NCI-H2196 treated with DMSO at 0.1 percent for 48 hours (cell line): ENCODE measurements at regions not wholly inside any gene's neighbourhood (a gene's known extent, or its start where the extent isn't known, plus 50 kb on each side); places are given as distances from the start of the nearest gene placed in this dataset.

ENCODE experiments used
- DNase-seq: peaks from one replicate; lab custom pipeline; 2025; ENCODE audit not compliant: unreplicated experiment; lab: John Stamatoyannopoulos, UW

DNA sequence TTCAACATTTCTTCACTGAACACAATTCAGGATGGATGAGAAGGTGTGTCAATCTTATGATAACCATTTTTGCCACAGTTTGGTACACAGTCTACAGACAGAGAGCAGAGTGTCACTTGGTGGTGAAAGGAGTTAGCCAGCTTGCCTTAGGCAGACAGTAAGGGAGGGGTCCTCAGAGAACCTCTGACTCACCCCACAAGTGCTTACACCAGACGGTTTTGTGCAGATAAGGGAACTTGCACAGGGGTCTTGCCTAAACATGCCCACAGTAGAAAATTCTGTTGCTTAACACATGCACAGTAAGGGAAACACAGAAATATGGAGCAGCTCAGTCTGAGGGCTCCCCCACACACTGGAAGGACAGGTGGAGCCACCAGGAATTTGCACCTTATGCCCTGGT is 204.5 kb upstream of the CDH8 start:
- DNase-seq = no peak

DNA sequence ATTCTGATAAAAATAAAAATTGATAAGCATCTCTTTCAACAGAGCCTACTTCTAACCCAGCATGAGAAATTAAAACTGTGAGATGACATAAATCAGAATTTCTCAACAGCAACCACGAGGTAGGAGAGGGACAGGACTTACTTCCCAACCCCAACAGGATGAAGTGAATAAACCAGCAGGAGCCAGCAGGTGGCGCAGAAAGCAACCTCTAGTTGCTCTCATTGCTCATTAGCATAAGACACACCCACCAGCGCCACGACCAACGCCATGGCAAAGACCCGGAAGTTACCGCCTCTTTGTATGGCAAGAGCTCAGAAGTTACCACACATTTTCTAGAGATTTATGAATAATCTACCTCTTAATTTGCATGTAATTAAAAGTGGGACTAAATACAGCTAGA is 189.4 kb upstream of the CDH8 start:
- DNase-seq = no peak

DNA sequence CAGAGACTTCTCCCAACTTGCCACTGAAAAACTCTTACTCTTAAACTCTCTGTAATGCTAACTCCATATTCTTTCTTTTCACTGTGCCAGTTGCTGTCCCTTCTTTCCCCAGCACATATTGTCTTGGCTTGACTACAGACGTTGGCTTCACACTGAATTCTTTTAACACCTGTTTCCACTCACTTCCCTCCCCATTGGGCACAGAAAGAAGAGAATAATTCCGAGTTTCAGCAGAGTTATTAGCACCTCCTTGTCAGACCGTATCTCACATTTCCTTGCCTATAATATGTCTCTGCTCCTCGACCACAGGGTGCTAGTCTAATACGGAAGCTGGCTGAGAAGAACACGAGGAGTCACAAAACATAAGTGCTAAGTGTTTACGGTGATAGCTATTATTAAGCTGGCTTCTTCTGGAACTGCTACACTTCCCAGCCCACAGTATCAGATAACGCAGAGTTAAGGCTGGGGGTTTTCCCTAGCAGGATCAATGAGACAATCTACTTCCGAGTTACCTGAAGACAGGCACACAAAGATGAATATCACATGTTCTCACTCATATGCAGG is 188.5 kb upstream of the CDH8 start:
- DNase-seq = no peak

DNA sequence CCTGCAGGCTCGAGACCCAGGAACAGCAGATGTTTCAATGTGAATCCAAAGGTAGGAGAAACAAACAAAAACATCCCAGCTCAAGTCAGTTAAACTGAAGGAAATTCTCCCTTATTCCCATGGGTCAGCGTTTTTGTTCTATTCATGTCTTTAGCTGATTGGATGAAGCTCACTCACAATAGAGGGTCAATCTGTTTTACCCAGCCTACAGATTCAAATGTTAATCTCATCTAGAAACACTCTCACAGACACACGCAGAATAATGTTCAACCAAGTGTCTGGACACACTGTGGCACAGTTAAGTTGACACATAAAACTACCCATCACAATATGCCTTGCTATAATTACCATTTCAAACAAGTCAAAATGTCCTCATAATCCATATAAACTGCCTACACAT is 180.6 kb upstream of the CDH8 start:
- no peak for DNase-seq

DNA sequence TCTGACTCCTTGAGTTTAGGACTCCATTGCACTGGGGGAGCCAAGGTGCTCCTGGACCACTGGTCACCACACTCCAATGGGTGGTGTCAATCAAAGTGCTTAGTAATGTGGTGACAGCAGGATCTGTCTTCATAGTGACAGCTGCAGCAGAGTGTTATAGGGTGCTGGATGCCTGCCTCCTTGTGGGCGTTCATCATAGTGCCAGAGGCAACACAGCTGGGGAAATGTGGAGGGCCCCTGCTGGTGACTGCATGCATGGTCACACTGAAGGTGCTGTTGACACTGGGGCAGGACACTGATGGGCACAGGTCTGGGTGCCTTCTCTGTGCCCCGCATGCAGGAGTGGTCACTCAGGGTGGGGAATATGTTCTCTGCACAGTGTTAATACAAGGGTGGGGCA is 177.5 kb upstream of the CDH8 start:
- no peak for DNase-seq

DNA sequence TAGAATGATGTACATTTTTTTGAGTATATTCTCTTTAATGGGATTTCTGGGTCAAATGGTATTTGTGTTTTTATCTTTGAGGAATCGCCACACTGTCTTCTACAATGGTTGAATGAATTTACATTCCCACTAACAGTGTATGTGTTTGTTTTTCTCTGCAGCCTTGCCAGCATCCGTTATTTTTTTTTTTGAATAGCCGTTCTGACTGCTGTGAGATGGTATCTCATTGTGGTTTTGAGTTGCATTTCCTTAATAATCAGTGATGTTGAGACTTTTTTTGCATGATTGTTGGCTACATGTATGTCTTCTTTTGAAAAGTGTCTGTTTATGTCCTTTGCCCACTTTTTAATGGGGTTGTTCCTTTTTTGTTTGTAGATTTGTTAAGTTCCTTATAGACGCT is 172.7 kb upstream of the CDH8 start:
- DNase-seq = no peak

DNA sequence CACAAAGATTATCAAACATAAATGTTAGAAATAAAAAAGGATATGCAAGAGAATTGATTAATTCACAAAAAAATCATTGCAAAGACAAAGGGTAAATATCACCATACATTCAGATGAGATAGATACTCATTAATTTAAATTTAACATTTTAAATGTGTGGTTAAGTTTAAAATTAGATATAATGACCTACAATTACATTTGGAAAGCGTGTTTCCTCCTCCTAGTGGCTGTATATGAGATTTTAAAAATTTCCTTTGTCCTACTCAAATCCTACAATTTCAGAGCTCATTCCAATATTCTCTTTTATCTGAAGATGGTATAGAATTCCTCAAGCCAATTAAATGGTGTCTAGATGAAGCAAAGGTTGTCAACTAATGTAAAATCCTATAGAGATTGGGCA is 169.2 kb upstream of the CDH8 start:
- no peak for DNase-seq

DNA sequence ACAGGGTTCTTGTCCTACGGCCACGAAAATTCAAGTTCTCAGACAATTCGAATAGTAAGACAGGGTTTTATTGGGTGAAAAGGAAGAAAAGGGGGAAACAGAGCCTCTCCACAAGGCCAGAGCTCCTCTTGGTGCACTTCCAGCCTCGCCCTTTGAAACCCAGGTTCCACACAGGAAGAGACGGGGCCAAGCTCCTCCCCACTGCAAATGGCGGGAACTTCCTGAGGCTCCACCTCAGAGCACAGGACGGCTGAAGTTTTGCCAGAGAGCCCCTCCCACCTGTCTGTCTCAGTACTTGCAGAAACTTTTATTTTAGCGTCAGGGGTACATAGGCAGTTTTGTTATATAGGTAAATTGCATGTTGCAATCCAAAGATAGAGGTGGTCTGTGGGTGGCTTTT is 165.7 kb upstream of the CDH8 start:
- DNase-seq = no peak

DNA sequence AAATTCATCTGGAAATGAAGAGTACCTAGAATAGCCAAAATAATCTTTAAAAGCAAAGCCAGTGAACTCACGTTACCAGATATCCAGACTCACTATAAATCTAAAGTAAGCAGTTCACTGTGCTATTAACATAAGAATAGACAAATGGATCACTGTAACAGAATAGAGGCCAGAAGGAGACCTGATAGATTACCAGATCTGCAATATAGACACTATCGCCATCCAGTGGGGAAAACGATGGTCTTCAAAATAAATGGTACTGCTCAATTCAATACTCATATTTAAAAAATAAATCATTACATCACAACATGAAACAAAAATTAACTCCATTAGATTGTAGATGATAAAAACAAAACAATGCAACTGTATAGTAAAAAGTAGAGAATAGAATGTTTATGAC is 158.6 kb upstream of the CDH8 start:
- DNase-seq = no peak

DNA sequence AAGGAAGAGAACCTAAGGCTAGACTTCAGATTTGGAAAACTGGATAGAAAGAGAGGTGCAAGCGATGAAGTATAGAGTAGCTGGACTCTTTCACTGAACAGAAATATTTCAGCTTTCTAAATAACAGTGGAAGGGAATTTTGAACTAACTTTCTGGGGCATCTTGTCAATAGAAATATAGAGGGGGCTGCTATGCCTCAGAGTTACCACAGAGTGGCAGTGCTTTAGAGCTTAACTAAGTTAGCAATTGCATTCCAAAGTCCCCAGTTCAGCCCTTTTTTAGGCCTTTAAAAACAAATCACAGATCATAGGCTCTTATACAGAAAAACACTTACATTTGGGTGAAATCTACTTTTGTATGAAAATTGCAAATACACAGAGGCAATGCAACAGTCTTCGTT is 154.2 kb upstream of the CDH8 start:
- no peak for DNase-seq

DNA sequence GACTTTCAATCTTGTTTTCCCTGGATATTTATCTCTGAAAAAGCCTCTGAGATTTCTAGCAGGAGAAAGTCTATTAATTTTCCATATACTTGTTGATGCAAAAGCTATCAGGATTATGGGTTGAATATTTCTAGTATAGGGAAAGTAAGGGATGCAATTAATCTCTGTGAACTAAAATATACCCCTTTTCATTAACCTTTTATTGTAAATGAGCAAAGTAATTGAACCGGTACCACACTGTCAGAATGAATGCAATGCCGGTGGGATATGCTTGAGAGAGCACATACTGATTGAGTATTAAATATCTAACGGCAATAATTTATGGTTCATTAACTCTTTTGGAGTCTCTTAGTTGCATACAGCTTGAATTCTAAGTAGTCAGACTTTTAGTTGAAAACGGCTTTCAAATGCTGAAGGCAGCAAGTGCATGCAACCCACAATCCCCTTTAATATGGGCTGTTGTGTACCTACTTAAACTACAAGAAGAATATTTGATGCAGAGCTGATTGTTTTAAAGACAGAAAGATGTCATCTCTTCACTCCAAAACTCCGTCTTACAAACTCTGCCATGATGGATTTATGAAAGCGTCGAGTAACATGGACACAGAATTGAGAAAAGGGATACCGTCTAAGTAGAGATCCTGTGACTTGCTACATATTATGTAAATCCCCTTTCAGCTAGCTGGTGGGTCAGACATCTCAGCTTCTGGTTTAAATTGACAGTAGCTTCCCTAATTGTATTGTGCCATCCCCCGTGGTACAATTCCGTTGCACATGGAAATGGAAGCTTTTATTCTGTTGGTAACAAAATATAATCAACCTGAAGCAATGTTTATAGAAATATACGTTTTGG is 141.3 kb upstream of the CDH8 start:
- DNase-seq = no peak

DNA sequence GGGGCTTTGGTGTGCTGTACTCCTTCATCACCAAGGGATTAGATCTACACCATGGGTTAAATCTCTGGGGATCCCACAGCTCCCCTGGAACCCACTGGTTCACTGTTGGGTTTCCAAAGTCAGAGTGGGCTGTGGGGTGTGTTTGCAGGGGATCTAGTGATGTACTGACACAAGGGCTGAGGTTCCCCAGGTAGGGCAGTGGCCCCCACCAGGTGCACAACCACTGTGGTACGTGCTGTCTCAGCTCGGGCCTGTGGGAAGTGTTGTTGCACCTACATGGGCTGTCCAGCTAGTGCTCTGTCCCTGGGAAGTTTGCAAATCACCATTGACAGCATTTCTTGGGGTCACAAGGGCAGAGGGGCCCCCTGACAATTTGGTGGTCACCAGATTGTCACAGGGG is 134.4 kb upstream of the CDH8 start:
- no peak for DNase-seq

DNA sequence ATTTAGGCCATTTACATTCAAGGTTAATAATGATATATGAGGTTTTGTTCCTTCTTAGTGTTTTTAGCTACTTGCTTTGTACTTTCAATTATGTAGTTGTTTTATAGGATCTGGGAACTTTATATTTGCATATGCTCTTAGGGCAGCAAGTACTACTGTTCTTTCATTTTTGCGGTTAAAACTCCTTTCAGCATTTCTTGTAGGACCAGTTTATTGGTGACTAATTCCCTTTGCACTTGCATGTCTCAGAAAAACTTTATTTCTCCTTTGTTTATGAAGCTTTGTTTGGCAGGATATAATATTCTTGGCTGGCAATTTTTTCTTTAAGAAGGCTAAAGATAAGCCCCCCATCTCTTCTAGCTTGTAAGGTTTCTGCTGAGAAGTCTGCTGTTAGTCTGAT is 131.3 kb upstream of the CDH8 start:
- DNase-seq = no peak

DNA sequence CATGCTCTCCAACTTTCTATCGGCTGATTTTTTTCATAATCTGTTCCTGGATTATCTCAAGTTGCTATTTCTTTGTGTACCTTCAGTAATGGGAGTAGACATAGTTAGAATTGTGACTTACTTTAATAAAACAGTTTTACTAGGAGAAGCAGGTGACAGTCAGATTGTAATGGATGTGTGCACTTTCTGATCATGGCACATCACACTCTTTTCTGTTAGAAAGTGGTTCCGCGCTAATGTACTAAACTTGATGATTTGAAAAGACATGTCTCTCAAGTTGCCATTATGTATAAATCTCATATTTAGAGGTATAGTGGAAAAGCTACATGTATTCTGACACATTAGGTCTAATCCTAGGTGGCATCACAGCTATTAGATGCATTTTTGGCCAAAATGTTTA is 121.3 kb upstream of the CDH8 start:
- no peak for DNase-seq

DNA sequence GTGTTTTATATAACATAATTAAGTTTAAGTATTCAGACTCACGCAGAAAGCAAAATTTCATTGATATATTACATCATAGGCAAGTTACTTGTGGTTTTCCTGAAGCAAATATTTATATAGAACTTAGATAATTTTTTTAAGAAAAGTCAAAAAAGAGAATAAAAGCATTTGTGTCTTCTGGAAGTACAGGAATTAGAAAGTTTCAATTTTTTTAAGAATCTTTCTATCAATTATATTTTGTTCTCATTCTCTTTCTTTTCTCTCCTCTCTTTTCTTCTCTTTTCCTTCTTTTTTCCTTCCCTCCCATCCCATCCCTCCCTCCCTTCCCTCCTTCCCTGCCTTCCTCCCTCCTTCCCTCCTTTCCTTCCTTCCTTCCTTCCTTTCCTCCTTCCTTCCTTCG is 120.7 kb upstream of the CDH8 start:
- DNase-seq = no peak

DNA sequence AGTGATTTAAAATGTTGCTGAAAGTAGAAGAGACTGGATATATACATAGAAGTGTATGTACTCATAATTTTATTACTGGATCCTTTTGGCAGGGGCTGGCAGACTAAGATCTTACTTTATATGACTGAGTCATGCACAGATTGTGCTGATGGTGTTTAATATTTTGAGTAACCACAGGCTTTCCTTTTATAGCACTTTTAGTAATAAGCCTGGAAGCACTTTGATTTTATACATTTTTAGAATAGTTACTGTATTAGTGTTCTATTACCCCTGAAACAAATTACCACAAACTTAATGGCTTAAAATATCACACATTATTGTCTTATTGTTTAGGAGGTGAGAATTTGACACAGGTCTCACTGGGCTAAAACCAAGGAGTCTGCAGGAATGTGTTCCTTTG is 113.4 kb upstream of the CDH8 start:
- DNase-seq = no peak

DNA sequence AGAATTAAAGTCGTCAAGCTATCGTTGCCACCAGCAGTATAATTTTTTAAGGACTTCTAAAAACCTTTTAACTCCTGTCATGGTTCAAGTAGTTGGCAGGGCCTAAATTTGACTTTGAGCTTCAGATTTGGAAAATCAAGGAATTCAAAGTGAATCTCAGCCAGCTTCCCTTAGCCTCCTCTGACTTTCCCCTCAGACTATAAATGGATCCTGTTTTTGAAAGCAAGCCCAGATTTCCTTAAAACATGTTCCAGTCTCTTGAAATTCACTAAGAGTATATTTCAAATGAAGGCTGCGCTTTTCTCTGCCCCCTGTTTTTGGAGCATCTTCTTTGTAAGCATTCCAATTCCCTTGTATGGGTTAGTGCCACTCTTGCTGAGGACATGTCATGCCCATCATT is 101.8 kb upstream of the CDH8 start:
- DNase-seq = no peak

DNA sequence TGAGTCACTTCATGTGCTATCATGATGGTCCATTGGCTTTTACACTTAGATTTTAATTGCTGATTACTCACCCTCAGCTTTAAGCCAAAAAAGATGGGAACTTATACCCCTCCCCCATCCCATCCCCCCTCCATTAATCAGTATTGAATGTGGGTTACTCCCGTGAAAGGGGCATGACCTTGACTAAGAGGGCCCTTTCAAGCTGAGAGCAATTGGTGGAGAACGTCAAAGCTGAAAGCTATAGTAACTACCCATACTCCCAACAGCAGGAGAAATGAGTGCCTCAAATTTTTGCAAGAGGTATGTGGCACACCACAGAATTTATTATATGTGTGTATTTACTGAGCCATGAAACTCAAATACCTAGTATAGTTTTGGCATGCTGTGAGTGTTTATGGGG is 99.7 kb upstream of the CDH8 start:
- no peak for DNase-seq

DNA sequence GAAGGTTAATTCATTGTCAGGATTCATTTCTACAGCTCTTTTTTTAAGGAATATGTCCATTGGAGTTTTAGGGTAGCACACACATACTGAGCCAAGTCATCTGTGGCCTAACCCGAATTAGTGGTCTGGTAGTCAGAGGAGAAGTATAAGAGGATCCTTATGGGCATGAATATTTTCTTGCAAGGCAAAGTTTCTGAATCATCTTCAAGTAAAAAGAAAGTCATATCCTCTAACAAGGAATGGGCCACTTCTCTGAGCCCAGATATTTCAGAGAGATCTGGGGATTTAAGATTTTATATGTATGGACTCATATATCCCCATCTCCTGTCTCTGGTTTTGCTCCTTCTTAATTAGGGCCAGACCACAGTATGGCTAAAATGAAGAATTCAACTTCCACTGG is 99.2 kb upstream of the CDH8 start:
- no peak for DNase-seq

DNA sequence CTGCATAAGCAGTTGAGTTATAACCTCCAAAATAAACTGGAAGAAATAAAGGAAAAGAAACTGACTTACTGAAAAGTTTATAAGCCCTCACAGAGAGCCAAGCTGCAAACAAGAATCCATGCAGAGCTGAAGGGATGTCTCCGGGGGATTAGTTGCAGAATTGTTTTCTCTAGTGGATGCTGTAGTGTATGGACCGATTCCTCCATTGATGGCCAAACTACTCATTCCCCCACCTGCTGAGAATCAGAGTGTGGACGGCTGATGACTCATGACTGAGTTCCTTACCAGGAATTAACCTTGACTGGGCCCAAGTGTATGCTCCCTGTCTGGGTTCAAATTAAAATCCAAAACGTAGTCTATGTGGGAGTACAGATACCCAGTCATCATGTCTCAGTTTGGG is 93.9 kb upstream of the CDH8 start:
- DNase-seq = no peak

DNA sequence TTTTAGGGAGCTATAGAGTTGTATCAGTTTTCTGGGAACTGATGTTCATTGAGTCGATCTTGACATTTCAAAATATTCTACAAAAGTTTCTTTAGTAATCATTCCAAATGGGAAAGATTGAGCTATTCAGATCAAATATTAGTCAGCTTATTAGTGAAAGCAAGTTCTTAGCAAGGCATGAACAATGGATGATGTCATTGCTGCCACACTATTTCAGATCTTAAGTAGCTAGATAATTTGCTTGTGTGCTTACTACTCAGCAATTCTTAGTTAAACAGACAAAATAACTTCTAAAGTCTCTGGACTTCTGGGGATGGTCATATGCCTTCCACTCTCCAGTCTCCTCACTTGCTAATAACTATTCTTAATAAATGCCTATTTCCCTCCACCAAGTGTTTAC is 69.0 kb upstream of the CDH8 start:
- DNase-seq = no peak

DNA sequence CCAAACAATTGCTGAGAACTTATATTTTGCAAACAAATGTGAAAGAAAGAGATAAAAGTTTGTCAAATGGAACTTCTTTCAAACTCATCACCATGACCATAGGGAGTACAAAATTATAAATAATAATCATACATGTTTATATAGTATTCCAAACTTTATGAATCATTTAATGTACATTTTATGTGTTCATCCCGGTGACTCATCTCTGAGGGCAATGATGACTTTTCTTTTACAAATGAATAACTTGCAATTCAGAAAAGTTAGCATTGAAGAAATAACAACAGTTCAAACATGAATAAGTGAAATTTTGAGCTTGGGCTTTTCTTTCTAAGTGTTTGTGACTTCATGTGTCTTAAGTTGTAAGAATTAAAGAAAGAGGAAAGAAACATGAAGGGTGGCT is 66.3 kb upstream of the CDH8 start:
- DNase-seq = no peak

DNA sequence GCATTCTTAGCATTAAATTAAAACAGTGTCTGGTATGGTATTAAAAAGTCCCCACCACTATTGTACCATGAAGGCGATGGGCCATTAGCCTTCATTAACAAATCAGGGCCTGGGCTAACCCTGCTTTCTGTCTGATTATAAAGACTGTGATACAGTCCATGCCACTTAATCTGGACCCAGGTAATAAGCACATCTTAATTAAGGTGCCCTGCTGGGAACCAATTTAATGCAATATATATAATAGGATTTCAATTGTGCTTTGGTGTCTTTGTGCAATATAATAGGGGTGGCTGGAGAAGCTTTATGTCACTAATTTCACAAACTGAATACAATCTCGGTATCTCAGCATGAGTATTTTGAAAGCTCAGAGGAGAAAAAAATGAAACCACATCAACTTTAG is 64.4 kb upstream of the CDH8 start:
- no peak for DNase-seq
